ENCODE measurements at regions not wholly inside any gene's neighbourhood (a gene's known extent, or its start where the extent isn't known, plus 50 kb on each side); places are given as distances from the start of the nearest gene placed in this dataset.

- TF ChIP-seq CTCF (conservative IDR thresholded peaks at IDR 0.05; ENCODE audit: low read length) (no peak), EZH2phosphoT487 (IDR thresholded peaks at IDR 0.05; ENCODE audit: borderline replicate concordance) (no peak)
These were observed 83.1 kb upstream of the HAO2 start for GRCh38 chr1:119285482-119285881.

Measured in Loucy (cell line).